PC-3 (cell line): ENCODE measurements at regions not wholly inside any gene's neighbourhood (a gene's known extent, or its start where the extent isn't known, plus 50 kb on each side); places are given as distances from the start of the nearest gene placed in this dataset.

ENCODE experiments used
- ATAC-seq: fragments of 200-7000 bp; cut with Tn5 transposase; 2 replicates; pipeline ENCODE4 v1.9.1; 2020; ENCODE audit warnings: mild to moderate bottlenecking, moderate library complexity
- BruUV-seq: library from RNA; stranded (reverse); fragments of 400-500 nt; replicated peaks from 2 replicates; lab custom pipeline; 2021; lab: Mats Ljungman, UMichigan
- CTCF ChIA-PET: fragments of 300-600 bp; sonication (Branson Sonifier 250); formaldehyde crosslinking; loops from one replicate; lab custom pipeline; 2022; ENCODE audit warnings: antibody characterized with exemption; lab: Charles Lee
- POLR2A ChIA-PET: fragments of 300-600 bp; sonication (Branson Sonifier 250); formaldehyde crosslinking; loops from one replicate; lab custom pipeline; 2022; ENCODE audit warnings: antibody characterized with exemption; ENCODE audit not compliant: unreplicated experiment; lab: Charles Lee
- DNase-seq: peaks from one replicate; pipeline ENCODE4 v3.0.0-alpha.2; 2015
- H2AFZ ChIP-seq: fragments of 300-600 bp; sonication (generic); 2 replicates; pipeline ENCODE4 v1.6.0; 2016; ENCODE audit warnings: antibody characterized with exemption, low read length
- H3F3A ChIP-seq: fragments of 300-600 bp; sonication (generic); one replicate; pipeline ENCODE4 v1.6.0; 2017; ENCODE audit warnings: antibody characterized with exemption, low read length, control low read depth, mild to moderate bottlenecking; ENCODE audit not compliant: unreplicated experiment
- H3K27ac ChIP-seq: fragments of 300-600 bp; sonication (generic); 2 replicates; pipeline ENCODE4 v1.5.1; 2016; ENCODE audit warnings: mild to moderate bottlenecking, low read length
- H3K27me3 ChIP-seq: fragments of 300-600 bp; sonication (generic); 2 replicates; pipeline ENCODE4 v1.6.1; 2016; ENCODE audit warnings: low read length, mixed read lengths
- H3K36me3 ChIP-seq: fragments of 300-600 bp; sonication (generic); 2 replicates; pipeline ENCODE4 v1.6.1; 2016; ENCODE audit warnings: low read depth, mixed run types, low read length, mixed read lengths
- H3K4me1 ChIP-seq: fragments of 300-600 bp; sonication (generic); 2 replicates; pipeline ENCODE4 v1.5.1; 2016; ENCODE audit warnings: low read length; ENCODE audit not compliant: insufficient read depth
- H3K4me2 ChIP-seq: fragments of 300-600 bp; sonication (generic); 2 replicates; pipeline ENCODE4 v1.6.0; 2016; ENCODE audit warnings: low read length
- H3K4me3 ChIP-seq: fragments of 300-600 bp; sonication (generic); 2 replicates; pipeline ENCODE4 v1.5.1; 2016; ENCODE audit warnings: mild to moderate bottlenecking, low read length, mixed read lengths
- H3K79me2 ChIP-seq: fragments of 300-600 bp; sonication (generic); 2 replicates; pipeline ENCODE4 v1.6.1; 2017; ENCODE audit warnings: low read length, mixed read lengths
- H3K9ac ChIP-seq: fragments of 300-600 bp; sonication (generic); 2 replicates; pipeline ENCODE4 v1.6.0; 2016; ENCODE audit warnings: mild to moderate bottlenecking, low read length
- H3K9me2 ChIP-seq: fragments of 300-600 bp; sonication (generic); replicated peaks from 2 replicates; pipeline ENCODE4 v1.6.1; 2016; ENCODE audit warnings: mixed run types, low read length, mixed read lengths
- H3K9me3 ChIP-seq: fragments of 300-600 bp; sonication (generic); 2 replicates; pipeline ENCODE4 v1.6.1; 2016; ENCODE audit warnings: low read length, mixed read lengths
- H4K20me1 ChIP-seq: fragments of 300-600 bp; sonication (generic); 2 replicates; pipeline ENCODE4 v1.6.1; 2016; ENCODE audit warnings: low read length, mixed read lengths
- EZH2 ChIP-seq: fragments of 300-600 bp; sonication (generic); IDR thresholded peaks from one replicate; pipeline ENCODE4 v1.6.1; 2017; ENCODE audit warnings: antibody characterized with exemption, mild to moderate bottlenecking, low read length; ENCODE audit not compliant: unreplicated experiment
- EZH2phosphoT487 ChIP-seq: fragments of 300-600 bp; sonication (generic); IDR thresholded peaks from 2 replicates; pipeline ENCODE4 v1.6.1; 2018; ENCODE audit warnings: mild to moderate bottlenecking, antibody characterized with exemption, low read length, borderline replicate concordance
- intact Hi-C: fragments of 100-400 bp; cut with micrococcal nuclease; formaldehyde crosslinking; loops from 2 replicates; pipeline ENCODE4 v1.9.0; 2023
- TF ChIP-seq, protein P1 (sequence below): fragments of 300-600 bp; sonication (generic); conservative IDR thresholded peaks from 2 replicates; pipeline ENCODE4 v1.5.1; 2017; ENCODE audit warnings: antibody characterized with exemption, low read depth, mild to moderate bottlenecking, low read length

DNA sequence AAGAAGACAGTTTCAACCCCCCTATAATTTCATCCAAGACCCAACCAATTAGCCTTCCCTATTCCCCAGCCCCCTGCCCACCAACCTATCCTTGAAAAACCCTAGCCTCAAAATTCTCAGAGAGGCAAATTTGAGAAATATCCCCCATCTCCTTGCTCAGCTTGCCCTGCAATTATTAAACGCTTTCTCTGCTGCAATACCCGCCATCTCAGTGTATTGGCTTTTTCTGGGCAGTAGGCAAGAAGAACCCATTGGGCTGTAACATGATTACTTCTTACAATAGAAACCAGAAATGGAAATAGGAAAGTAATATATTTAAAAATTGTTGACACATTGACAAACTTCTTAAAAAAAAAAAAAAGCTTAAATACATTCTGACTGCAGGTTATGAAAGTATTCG is 140.6 kb upstream of the CCDC150 start:
- no peak overlapping the region for H2AFZ ChIP-seq
- peaks cover 12% of the 10 kb centered on the region; the same call in 1 of the 2 replicates for H3K9me3 ChIP-seq
- ChIA-PET CTCF (no interaction called here), POLR2A (no interaction called here)
- H3K79me2 ChIP-seq = no peaks in the 10 kb centered on the region
- H3K27ac ChIP-seq = no peak overlapping the region
- TF ChIP-seq, protein P1, sequence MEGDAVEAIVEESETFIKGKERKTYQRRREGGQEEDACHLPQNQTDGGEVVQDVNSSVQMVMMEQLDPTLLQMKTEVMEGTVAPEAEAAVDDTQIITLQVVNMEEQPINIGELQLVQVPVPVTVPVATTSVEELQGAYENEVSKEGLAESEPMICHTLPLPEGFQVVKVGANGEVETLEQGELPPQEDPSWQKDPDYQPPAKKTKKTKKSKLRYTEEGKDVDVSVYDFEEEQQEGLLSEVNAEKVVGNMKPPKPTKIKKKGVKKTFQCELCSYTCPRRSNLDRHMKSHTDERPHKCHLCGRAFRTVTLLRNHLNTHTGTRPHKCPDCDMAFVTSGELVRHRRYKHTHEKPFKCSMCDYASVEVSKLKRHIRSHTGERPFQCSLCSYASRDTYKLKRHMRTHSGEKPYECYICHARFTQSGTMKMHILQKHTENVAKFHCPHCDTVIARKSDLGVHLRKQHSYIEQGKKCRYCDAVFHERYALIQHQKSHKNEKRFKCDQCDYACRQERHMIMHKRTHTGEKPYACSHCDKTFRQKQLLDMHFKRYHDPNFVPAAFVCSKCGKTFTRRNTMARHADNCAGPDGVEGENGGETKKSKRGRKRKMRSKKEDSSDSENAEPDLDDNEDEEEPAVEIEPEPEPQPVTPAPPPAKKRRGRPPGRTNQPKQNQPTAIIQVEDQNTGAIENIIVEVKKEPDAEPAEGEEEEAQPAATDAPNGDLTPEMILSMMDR = no peak
- TF ChIP-seq EZH2phosphoT487 (no peak), EZH2 (no peak)
- H3F3A ChIP-seq = no peaks in the 10 kb centered on the region
- no peaks in the 10 kb centered on the region for H3K4me1 ChIP-seq
- H3K9ac ChIP-seq = no peak overlapping the region
- no peaks in the 10 kb centered on the region for H3K9me2 ChIP-seq
- no peaks in the 10 kb centered on the region for H4K20me1 ChIP-seq
- no peaks in the 10 kb centered on the region for H3K36me3 ChIP-seq
- no peak for ATAC-seq
- H3K4me2 ChIP-seq = no peak overlapping the region
- no TSS peak for BruUV-seq
- intact Hi-C loops = no loop called here
- no peaks in the 10 kb centered on the region for H3K27me3 ChIP-seq
- no peak overlapping the region for H3K4me3 ChIP-seq
- no peak for DNase-seq

DNA sequence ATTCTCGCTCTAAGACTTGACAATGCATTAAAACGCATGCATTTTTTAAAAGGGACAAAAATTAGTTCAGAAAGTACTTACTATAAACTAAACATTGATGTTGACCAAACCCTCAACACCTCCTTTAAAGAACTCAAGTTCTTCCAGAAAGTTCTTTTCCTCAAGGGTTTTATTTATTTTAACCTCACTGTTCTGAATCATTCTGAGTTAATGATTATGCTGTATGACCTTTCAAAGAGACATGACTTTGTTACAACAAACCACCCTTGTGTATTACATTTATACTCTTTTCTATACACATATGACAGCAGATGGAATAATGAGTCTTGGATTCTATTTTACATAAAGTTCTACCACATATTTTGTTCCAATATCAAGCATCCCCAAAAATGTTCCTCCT is 139.8 kb upstream of the CCDC150 start:
- intact Hi-C loops = no loop called here
- Histone ChIP-seq H3K36me3 (no peaks in the 10 kb centered on the region), H3K4me2 (no peak overlapping the region), H3K79me2 (no peaks in the 10 kb centered on the region), H3K4me3 (no peak overlapping the region), H2AFZ (no peak overlapping the region), H3F3A (no peaks in the 10 kb centered on the region), H3K9ac (no peak overlapping the region), H3K9me2 (no peaks in the 10 kb centered on the region), H3K27ac (no peak overlapping the region), H3K9me3 (peaks cover 12% of the 10 kb centered on the region; the same call in 1 of the 2 replicates), H3K27me3 (no peaks in the 10 kb centered on the region), H4K20me1 (no peaks in the 10 kb centered on the region), H3K4me1 (no peaks in the 10 kb centered on the region)
- no TSS peak for BruUV-seq
- POLR2A ChIA-PET = no interaction called here
- CTCF ChIA-PET = no interaction called here
- no peak for DNase-seq
- no peak for TF ChIP-seq EZH2
- TF ChIP-seq EZH2phosphoT487 = no peak
- TF ChIP-seq, protein P1 = no peak
- no peak for ATAC-seq

DNA sequence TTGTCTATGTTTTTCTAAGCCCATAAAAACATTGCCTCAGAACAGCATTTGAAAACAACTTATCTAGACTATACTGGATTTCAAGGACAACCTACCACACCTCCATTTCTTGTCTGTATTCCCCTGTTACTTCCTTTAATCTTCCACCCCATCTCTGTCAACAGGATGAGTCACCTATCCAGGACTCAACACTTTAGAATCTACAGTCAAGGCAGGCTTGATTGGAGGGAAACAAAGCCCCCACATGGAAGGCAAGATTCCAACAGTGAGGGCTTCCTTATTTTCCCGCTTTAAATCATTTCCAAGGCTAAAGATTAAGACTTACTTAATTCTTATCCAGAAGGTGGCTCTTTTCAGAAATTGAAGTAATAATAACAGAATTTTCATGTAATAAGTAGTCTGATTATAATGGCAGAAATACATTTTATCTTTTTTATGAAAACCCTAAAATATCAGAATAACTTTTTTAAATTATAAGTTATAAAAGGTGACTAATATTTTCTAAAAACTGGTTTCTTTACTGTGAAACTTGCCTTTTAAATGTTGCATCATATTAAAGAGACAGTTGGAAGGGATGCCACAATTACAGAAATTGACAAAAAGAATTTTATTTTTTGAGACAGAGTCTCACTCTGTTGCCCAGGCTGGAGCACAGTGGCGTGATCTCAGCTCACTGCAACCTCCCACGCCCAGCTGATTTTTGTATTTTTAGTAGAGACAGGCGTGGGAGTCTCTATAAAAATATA is 138.7 kb upstream of the CCDC150 start:
- Histone ChIP-seq H2AFZ (no peak overlapping the region), H3K79me2 (no peaks in the 10 kb centered on the region), H3K4me3 (no peak overlapping the region), H3K27ac (no peak overlapping the region), H4K20me1 (no peaks in the 10 kb centered on the region), H3K27me3 (no peaks in the 10 kb centered on the region), H3K4me1 (no peaks in the 10 kb centered on the region), H3K9me3 (peaks cover 12% of the 10 kb centered on the region; the same call in 1 of the 2 replicates), H3F3A (no peaks in the 10 kb centered on the region), H3K36me3 (no peaks in the 10 kb centered on the region), H3K9me2 (no peaks in the 10 kb centered on the region), H3K9ac (no peak overlapping the region), H3K4me2 (no peak overlapping the region)
- DNase-seq (peak; percentile 38), ATAC-seq (no peak)
- ChIA-PET CTCF (no interaction called here), POLR2A (no interaction called here)
- no TSS peak for BruUV-seq
- TF ChIP-seq, protein P1 = no peak
- TF ChIP-seq EZH2phosphoT487 = no peak
- intact Hi-C loops = no loop called here
